ENCODE measurements at regions not wholly inside any gene's neighbourhood (a gene's known extent, or its start where the extent isn't known, plus 50 kb on each side); places are given as distances from the start of the nearest gene placed in this dataset.

- no peak for TF ChIP-seq POLR2AphosphoS5 (IDR thresholded peaks at IDR 0.05)
- TF ChIP-seq, protein P1, sequence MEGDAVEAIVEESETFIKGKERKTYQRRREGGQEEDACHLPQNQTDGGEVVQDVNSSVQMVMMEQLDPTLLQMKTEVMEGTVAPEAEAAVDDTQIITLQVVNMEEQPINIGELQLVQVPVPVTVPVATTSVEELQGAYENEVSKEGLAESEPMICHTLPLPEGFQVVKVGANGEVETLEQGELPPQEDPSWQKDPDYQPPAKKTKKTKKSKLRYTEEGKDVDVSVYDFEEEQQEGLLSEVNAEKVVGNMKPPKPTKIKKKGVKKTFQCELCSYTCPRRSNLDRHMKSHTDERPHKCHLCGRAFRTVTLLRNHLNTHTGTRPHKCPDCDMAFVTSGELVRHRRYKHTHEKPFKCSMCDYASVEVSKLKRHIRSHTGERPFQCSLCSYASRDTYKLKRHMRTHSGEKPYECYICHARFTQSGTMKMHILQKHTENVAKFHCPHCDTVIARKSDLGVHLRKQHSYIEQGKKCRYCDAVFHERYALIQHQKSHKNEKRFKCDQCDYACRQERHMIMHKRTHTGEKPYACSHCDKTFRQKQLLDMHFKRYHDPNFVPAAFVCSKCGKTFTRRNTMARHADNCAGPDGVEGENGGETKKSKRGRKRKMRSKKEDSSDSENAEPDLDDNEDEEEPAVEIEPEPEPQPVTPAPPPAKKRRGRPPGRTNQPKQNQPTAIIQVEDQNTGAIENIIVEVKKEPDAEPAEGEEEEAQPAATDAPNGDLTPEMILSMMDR (IDR thresholded peaks at IDR 0.05) = no peak
- no peak for TF ChIP-seq POLR2A (IDR thresholded peaks at IDR 0.05)
- TF ChIP-seq EP300 (IDR thresholded peaks at IDR 0.05) = no peak
- Histone ChIP-seq H3K36me3 (no peaks in the 10 kb centered on the region), H3K27ac (no peak overlapping the region), H3K9me3 (no peaks in the 10 kb centered on the region), H3K4me3 (no peak overlapping the region), H3K4me1 (no peaks in the 10 kb centered on the region), H3K27me3 (no peaks in the 10 kb centered on the region)
- DNase-seq (no peak), ATAC-seq (ENCODE audit: low FRiP score in 2 of 2) (no peak)
- WGBS, 2 donors = 56 to 65% methylated on average over 4 of the region's 4 CpGs
Measured at GRCh38 chr18:66833646-66834045, 229.8 kb upstream of the CDH19 start.

- Histone ChIP-seq H3K27ac (no peak overlapping the region), H3K27me3 (no peaks in the 10 kb centered on the region), H3K4me1 (no peaks in the 10 kb centered on the region), H3K9me3 (no peaks in the 10 kb centered on the region), H3K4me3 (no peak overlapping the region), H3K36me3 (no peaks in the 10 kb centered on the region)
- DNase-seq (no peak), ATAC-seq (ENCODE audit: low FRiP score in 2 of 2) (no peak)
- TF ChIP-seq, protein P1 (IDR thresholded peaks at IDR 0.05) = no peak
- no peak for TF ChIP-seq POLR2A (IDR thresholded peaks at IDR 0.05)
- 33 to 50% methylated on average over 1 of the region's 1 CpG for WGBS, 2 donors
Measured at GRCh38 chr18:66826211-66826610, 222.3 kb upstream of the CDH19 start.

GRCh38 chr18:66825347-66825746, 221.5 kb upstream of the CDH19 start:
- no peak overlapping the region for H3K27ac ChIP-seq
- no peaks in the 10 kb centered on the region for H3K36me3 ChIP-seq
- H3K27me3 ChIP-seq = no peaks in the 10 kb centered on the region
- H3K4me1 ChIP-seq = no peaks in the 10 kb centered on the region
- 80 to 89% methylated on average over 3 of the region's 3 CpGs for WGBS, 2 donors
- no peaks in the 10 kb centered on the region for H3K9me3 ChIP-seq
- H3K4me3 ChIP-seq = no peak overlapping the region
- ATAC-seq (ENCODE audit: low FRiP score in 2 of 2) (no peak), DNase-seq (no peak)
- TF ChIP-seq POLR2A (IDR thresholded peaks at IDR 0.05) (no peak), EP300 (IDR thresholded peaks at IDR 0.05) (no peak), POLR2AphosphoS5 (IDR thresholded peaks at IDR 0.05) (no peak)
- TF ChIP-seq, protein P1 (IDR thresholded peaks at IDR 0.05) = no peak

DNA sequence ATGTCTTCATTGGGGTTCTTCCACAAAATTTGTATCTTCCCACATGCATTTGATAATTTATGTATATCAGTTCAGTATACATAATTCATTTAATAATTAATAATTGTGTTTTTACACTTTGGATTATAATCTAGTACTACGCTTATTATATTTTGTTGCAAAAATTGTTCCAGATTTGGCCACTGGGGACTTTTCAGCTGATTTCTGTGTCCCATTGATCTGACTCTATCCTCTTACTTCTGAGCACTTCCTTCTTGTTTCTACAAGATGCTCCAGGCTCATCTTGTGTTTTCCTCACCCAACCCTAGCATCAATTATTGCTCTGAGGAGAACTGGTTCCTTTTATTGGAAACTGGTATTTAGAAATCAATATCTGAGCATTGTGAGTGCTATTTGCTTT, 215.3 kb upstream of the CDH19 start:
- no peaks in the 10 kb centered on the region for H3K4me1 ChIP-seq
- 90 to 95% methylated on average over 1 of the region's 1 CpG for WGBS, 2 donors
- TF ChIP-seq, protein P1 (IDR thresholded peaks at IDR 0.05) = no peak
- TF ChIP-seq POLR2AphosphoS5 (IDR thresholded peaks at IDR 0.05) = no peak
- no peak for TF ChIP-seq EP300 (IDR thresholded peaks at IDR 0.05)
- TF ChIP-seq POLR2A (IDR thresholded peaks at IDR 0.05) = no peak
- no peaks in the 10 kb centered on the region for H3K9me3 ChIP-seq
- no peak overlapping the region for H3K4me3 ChIP-seq
- H3K27ac ChIP-seq = no peak overlapping the region
- DNase-seq (no peak), ATAC-seq (ENCODE audit: low FRiP score in 2 of 2) (no peak)
- H3K36me3 ChIP-seq = no peaks in the 10 kb centered on the region
- no peaks in the 10 kb centered on the region for H3K27me3 ChIP-seq

DNA sequence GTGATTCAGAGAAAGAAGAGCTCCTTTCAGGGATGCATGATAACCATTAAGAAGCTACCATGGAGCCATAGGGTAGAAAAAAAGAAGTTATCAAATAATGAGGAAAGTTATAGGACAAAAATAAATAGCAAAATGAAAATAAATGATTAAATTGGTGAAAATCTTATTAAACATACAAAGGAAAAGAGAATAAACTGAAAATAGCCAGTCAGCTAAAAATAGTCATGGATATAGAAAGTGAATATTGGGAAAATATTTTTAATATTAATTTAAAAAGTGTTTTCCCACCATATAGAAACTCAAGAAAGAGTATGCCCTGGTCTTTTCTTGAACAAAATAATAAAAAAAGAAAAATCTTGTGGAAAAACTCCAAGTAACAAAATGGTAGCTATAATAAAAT, 209.2 kb upstream of the CDH19 start:
- no peak for TF ChIP-seq EP300 (IDR thresholded peaks at IDR 0.05)
- TF ChIP-seq, protein P1 (IDR thresholded peaks at IDR 0.05) = no peak
- TF ChIP-seq POLR2A (IDR thresholded peaks at IDR 0.05) = no peak
- no peak for TF ChIP-seq POLR2AphosphoS5 (IDR thresholded peaks at IDR 0.05)
- no peak overlapping the region for H3K4me3 ChIP-seq
- H3K27me3 ChIP-seq = no peaks in the 10 kb centered on the region
- no peaks in the 10 kb centered on the region for H3K9me3 ChIP-seq
- no peak for ATAC-seq (ENCODE audit: low FRiP score in 2 of 2)
- no peaks in the 10 kb centered on the region for H3K4me1 ChIP-seq
- no peaks in the 10 kb centered on the region for H3K36me3 ChIP-seq
- H3K27ac ChIP-seq = no peak overlapping the region
- no peak for DNase-seq
